ENCODE measurements at regions not wholly inside any gene's neighbourhood (a gene's known extent, or its start where the extent isn't known, plus 50 kb on each side); places are given as distances from the start of the nearest gene placed in this dataset.

GRCh38 chr19:31961191-31961590, 384.2 kb upstream of the ZNF507 start:
- no peak for TF ChIP-seq CTCF (IDR thresholded peaks at IDR 0.05)
- TF ChIP-seq POLR2A (IDR thresholded peaks at IDR 0.05) = no peak
- TF ChIP-seq POLR2AphosphoS5 (IDR thresholded peaks at IDR 0.05; ENCODE audit: insufficient read depth in 1 of 2, low read depth in 1 of 2) = no peak
